ENCODE measurements at regions not wholly inside any gene's neighbourhood (a gene's known extent, or its start where the extent isn't known, plus 50 kb on each side); places are given as distances from the start of the nearest gene placed in this dataset.

DNA sequence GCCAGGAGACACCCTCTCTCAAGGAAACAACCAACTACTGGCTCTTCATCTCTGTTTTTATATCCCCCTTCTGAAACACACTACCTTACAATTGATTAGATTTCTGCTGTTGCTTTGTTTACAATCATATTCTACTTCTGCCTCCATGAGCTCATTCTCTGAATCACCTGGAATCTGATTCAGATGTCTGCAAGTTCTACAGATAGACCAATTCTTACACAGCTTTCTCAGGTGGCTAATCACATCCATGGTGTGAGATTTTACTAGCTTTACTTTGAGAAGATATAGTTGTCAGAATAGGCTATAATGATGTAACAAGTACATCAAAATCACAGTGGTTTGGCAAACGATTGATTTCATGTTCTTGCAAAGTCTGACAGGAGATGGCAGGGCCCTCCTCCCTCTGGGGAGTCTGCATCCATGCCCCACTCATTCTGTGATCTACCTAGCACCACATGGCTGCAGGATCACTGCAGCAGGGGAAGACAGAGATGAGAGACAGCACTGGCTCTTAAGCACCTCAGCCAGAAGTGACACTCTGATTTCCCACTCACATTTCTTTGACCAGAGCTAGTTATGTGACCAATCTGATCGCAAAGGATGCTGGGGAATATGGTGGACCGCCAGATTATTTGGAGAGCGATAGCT is 243.7 kb downstream of the FOXO1 start:
- TF ChIP-seq, protein P1, sequence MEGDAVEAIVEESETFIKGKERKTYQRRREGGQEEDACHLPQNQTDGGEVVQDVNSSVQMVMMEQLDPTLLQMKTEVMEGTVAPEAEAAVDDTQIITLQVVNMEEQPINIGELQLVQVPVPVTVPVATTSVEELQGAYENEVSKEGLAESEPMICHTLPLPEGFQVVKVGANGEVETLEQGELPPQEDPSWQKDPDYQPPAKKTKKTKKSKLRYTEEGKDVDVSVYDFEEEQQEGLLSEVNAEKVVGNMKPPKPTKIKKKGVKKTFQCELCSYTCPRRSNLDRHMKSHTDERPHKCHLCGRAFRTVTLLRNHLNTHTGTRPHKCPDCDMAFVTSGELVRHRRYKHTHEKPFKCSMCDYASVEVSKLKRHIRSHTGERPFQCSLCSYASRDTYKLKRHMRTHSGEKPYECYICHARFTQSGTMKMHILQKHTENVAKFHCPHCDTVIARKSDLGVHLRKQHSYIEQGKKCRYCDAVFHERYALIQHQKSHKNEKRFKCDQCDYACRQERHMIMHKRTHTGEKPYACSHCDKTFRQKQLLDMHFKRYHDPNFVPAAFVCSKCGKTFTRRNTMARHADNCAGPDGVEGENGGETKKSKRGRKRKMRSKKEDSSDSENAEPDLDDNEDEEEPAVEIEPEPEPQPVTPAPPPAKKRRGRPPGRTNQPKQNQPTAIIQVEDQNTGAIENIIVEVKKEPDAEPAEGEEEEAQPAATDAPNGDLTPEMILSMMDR (IDR thresholded peaks at IDR 0.05) = no peak

DNA sequence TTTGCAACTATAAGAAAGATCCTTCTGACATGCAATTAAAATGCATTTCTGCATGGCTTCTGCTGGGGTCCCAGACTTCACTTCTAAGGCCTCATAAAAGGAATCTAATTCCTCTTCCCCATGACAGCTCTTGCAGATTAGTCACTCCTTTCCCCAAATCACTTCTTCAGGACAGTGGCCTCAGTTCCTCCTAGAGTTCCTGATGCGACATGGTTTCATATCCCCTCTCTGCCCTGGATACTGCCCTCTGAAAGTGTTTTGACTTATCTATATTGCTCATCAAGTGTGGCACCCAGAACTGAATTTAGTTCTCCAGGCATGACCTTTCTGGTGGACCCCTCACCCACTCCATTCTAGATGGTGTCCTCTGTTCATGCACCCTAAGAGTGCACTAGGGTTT is 238.1 kb downstream of the FOXO1 start:
- TF ChIP-seq, protein P1 (IDR thresholded peaks at IDR 0.05) = no peak

DNA sequence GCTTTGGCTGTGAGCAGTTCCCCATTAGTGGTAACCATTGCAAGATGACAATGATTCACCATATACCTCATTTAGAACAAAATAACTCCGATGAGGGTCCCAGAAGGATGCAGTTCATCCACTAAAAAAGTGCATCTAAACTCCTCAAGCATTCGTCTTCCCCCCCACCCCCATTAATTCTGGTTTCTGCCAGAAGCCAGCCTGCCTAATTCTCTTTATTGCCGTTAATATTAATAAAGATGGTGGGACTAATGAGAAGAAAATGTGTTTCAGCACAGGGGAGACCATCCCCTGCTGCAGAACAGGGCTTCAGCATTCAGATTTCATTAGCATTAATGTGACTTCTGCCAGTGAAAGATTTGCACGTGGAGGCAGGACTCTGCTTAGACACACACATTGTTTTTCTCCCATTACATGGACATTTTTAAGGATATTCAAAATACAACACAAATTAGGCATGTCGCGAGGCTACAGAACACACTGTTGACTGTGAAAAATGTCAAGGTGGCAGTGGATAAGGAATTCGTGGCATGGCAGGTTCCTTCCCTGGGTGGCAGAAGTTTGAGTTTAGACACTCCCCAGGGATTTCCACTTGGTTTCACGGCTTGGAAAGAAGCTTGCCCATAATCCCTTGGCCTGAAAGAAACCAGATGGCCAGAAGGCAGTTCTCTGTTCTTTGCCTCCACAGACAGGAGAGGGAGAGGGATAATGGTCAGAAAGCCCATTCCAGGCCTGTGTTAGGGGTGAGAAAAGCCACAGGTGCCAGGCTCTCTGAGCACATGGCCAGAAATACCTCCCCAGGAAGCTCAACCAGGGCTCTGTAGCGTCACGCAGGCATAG is 236.5 kb downstream of the FOXO1 start:
- TF ChIP-seq, protein P1 (IDR thresholded peaks at IDR 0.05) = no peak

DNA sequence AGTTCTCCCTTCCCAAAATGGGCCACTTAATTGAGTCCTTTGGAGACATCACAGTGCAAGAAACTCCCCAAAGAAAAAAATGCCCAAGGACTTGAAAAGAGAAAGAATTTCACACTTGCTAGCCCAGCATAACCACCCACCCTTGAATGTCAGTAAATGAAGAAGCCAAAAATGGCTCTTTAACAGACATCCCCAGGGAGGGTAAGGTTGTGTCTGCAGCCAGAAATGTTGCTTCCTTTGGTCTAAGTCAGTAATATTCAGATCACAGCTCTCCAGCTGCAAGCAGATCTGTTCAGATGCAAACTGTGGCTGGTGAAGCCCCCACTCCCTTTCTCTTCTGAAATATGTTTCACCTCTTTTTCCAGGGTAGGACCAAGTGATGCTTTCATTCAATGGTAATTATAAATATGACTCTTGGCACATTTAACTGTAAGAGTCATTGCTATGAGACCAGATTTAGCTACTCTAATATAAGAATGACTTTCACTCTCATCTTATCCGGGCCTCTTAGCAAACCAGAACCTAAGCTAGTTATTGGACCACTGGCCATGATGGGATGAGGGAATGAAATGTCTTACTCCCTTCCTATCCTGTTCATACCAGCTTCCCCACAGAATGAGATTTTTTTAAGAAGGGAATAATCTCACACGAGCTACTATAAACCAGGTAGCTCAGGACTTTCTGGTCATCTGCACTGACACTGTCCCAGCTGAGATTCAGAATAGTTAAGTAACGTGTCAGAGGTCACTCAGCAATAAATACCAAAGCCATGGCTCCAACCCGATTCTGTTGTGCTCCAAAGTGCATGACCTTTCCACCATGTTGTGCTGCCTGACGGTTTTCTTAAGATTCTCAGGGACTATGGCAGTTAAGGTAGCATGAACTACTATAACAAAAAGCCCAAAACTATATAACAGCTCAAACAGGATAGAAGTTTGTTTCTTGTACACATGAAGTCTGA is 234.1 kb downstream of the FOXO1 start:
- TF ChIP-seq, protein P1 (IDR thresholded peaks at IDR 0.05) = no peak

DNA sequence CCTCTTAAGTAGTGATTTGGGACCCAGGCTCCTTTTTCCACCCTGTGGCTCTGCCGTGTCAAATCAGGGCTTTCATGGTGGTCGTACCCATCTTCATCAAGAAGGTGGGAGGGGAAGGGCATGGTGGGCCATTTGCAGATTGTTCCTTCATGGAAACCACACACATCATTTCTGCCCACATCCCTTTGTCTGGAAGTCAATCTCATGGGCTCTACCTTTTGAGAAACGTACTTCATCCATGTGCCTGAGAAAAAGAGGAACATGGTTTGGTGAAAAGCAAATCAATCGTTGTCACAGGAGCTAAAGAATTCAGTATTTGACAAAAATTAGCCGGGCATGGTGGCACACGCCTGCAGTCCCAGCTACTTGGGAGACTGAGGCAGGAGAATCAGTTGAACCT is 233.4 kb downstream of the FOXO1 start:
- TF ChIP-seq, protein P1 (IDR thresholded peaks at IDR 0.05) = no peak

DNA sequence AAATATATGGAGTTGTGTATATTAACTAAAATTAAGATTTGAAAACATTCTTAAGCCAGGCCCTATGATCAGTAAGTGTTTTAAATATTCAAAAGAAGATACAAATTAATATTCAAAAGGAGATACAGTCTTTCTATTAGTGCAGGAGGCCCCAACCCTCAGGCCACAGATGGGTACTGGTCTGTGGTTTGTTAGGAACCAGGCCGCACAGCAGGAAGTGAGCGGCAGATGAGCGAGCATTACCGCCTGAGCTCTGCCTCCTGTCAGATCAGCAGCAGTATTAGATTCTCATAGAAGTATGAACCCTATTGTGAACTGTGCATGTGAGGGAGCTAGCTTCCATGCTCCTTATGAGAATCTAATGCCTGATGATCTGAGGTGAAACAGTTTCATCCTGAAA is 232.9 kb downstream of the FOXO1 start:
- TF ChIP-seq, protein P1 (IDR thresholded peaks at IDR 0.05) = no peak
